ENCODE measurements at regions not wholly inside any gene's neighbourhood (a gene's known extent, or its start where the extent isn't known, plus 50 kb on each side); places are given as distances from the start of the nearest gene placed in this dataset.

GRCh38 chr13:47835470-47836228 lies 165.4 kb downstream of the SUCLA2 start:
- DNase-seq, result no peak
- Histone ChIP-seq H3K27ac (no peak overlapping the region), H3K9me3 (ENCODE audit: severe bottlenecking) (no peaks in the 10 kb centered on the region), H3K4me3 (ENCODE audit: low read depth, low read length) (no peak overlapping the region), H3K36me3 (no peaks in the 10 kb centered on the region), H3K27me3 (ENCODE audit: insufficient read depth, low read depth, severe bottlenecking) (no peaks in the 10 kb centered on the region)
- TF ChIP-seq CTCF (IDR thresholded peaks at IDR 0.05; ENCODE audit: low read depth, low read length), result no peak

GRCh38 chr13:47832458-47832972 lies 168.6 kb downstream of the SUCLA2 start:
- no peaks in the 10 kb centered on the region for H3K9me3 ChIP-seq (ENCODE audit: severe bottlenecking)
- DNase-seq, result no peak
- TF ChIP-seq CTCF (IDR thresholded peaks at IDR 0.05; ENCODE audit: low read depth, low read length), result 0 out of 2 replicates have a peak, but pooled peaks have one; percentile 7
- H3K36me3 ChIP-seq, result no peaks in the 10 kb centered on the region
- no peak overlapping the region for H3K27ac ChIP-seq
- H3K27me3 ChIP-seq (ENCODE audit: insufficient read depth, low read depth, severe bottlenecking), result no peaks in the 10 kb centered on the region
- no peak overlapping the region for H3K4me3 ChIP-seq (ENCODE audit: low read depth, low read length)

- no peak overlapping the region for H3K27ac ChIP-seq
- no peak for DNase-seq
- H3K4me3 ChIP-seq (ENCODE audit: low read depth, low read length), result no peak overlapping the region
- H3K27me3 ChIP-seq (ENCODE audit: insufficient read depth, low read depth, severe bottlenecking), result no peaks in the 10 kb centered on the region
- no peak for TF ChIP-seq CTCF (IDR thresholded peaks at IDR 0.05; ENCODE audit: low read depth, low read length)
- no peaks in the 10 kb centered on the region for H3K9me3 ChIP-seq (ENCODE audit: severe bottlenecking)
- no peaks in the 10 kb centered on the region for H3K36me3 ChIP-seq
Observed at GRCh38 chr13:47831265-47831664, 169.8 kb downstream of the SUCLA2 start.

GRCh38 chr13:47829690-47830089 lies 171.4 kb downstream of the SUCLA2 start:
- H3K27ac ChIP-seq, result no peak overlapping the region
- H3K27me3 ChIP-seq (ENCODE audit: insufficient read depth, low read depth, severe bottlenecking), result no peaks in the 10 kb centered on the region
- no peak for DNase-seq
- no peak overlapping the region for H3K4me3 ChIP-seq (ENCODE audit: low read depth, low read length)
- H3K9me3 ChIP-seq (ENCODE audit: severe bottlenecking), result no peaks in the 10 kb centered on the region
- no peaks in the 10 kb centered on the region for H3K36me3 ChIP-seq
- TF ChIP-seq CTCF (IDR thresholded peaks at IDR 0.05; ENCODE audit: low read depth, low read length), result no peak

GRCh38 chr13:47826471-47826870 lies 174.6 kb downstream of the SUCLA2 start:
- Histone ChIP-seq H3K27me3 (ENCODE audit: insufficient read depth, low read depth, severe bottlenecking) (no peaks in the 10 kb centered on the region), H3K4me3 (ENCODE audit: low read depth, low read length) (no peak overlapping the region), H3K9me3 (ENCODE audit: severe bottlenecking) (no peaks in the 10 kb centered on the region), H3K27ac (no peak overlapping the region), H3K36me3 (no peaks in the 10 kb centered on the region)
- DNase-seq, result no peak
- no peak for TF ChIP-seq CTCF (IDR thresholded peaks at IDR 0.05; ENCODE audit: low read depth, low read length)

All from WERI-Rb-1 (cell line).